ENCODE measurements at regions not wholly inside any gene's neighbourhood (a gene's known extent, or its start where the extent isn't known, plus 50 kb on each side); places are given as distances from the start of the nearest gene placed in this dataset.

DNA sequence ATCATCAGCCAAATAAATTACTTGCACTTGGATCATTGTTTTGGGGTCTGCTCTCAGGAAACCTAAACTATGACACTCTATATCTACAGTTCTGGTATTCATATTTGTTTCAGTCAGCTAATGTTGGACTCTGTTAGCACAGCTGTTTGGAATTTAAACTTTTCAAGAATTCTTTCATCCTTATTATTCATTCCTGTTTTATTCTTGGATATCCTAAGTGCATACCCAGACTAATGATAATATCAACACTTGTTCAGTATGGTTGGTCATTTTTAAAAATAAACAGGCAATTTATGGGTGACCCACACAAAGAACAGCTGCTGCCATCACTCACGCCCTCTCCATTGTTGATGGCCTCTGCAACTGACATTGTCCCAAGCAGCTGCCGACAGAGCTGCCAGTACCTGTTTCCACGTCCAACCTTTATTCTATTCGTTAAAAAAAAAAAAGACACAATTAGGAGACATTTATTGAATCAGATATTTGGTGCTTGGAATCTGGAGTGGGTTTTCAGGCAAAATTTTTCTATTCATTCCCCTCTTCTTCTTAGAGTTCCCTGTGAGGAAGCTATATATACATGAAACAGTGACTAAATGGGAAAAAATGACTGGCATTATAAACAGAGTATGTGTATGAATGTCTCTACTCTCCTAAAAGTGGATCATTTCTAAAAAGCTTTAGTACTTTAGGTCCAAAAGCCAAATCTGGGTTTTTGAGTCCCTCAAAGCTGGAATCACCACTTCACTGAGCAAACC is 252.1 kb upstream of the NAV3 start:
- Mint-ChIP-seq H3K27me3 (no peaks in the 10 kb centered on the region), H3K36me3 (ENCODE audit: insufficient read depth) (no peaks in the 10 kb centered on the region), H3K9me3 (peaks cover 16% of the 10 kb centered on the region), H3K27ac (ENCODE audit: low read depth) (no peak overlapping the region), H3K4me1 (no peaks in the 10 kb centered on the region), H3K4me3 (no peak overlapping the region)
- DNase-seq (ENCODE audit: low spot score in 2 of 2) (no peak), ATAC-seq (replicated peaks; ENCODE audit: extremely low read depth, poor library complexity, severe bottlenecking) (no peak)

DNA sequence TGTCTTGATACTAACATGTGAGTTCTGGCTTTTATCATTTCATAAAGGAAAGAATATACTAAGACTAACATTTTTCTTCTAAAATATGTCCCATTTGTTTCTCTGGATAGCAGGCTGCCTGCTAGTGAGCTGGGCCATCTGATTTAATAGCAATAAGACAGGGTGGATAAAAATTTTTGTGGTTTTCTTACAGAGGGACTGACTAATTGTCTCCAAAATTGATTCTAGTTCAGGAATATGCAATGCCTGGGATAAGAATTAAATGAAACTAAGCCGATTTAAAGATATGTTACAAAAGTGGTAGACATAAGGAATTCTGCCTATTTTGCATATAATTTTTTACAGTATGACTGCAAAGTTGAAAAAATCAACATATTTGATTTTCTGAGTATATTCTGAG is 252.9 kb upstream of the NAV3 start:
- ATAC-seq (replicated peaks; ENCODE audit: extremely low read depth, poor library complexity, severe bottlenecking) (no peak), DNase-seq (ENCODE audit: low spot score in 2 of 2) (no peak)
- Mint-ChIP-seq H3K27ac (ENCODE audit: low read depth) (no peak overlapping the region), H3K4me3 (no peak overlapping the region), H3K36me3 (ENCODE audit: insufficient read depth) (no peaks in the 10 kb centered on the region), H3K4me1 (no peaks in the 10 kb centered on the region), H3K27me3 (no peaks in the 10 kb centered on the region), H3K9me3 (peaks cover 19% of the 10 kb centered on the region)

DNA sequence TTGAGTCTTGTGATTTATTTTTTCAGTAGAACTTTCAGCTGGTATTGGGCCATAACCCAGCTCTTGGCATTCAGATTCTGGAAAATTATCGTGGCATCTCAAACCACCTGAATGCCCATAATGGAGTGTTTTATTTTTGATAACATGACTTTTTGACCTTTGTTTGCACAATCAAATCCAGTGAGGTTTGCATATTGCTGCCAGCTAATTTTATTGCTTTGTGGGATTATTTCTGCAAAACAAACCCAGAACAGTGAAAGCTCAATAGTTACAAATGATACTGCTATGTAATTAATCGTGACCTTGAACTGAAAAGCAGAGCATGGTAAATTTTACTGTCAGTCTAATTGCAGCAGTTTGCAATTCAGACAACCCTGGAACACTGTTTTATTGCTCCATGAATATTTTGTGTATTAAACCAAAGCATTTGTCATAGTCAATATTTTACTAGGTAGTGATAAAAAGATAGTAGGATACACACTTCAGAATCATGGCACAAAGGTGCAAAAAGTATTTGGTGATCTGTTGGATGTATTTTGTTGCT is 255.2 kb upstream of the NAV3 start:
- H3K27me3 Mint-ChIP-seq = no peaks in the 10 kb centered on the region
- no peaks in the 10 kb centered on the region for H3K4me1 Mint-ChIP-seq
- ATAC-seq (replicated peaks; ENCODE audit: extremely low read depth, poor library complexity, severe bottlenecking) (no peak), DNase-seq (ENCODE audit: low spot score in 2 of 2) (no peak)
- no peak overlapping the region for H3K4me3 Mint-ChIP-seq
- no peaks in the 10 kb centered on the region for H3K36me3 Mint-ChIP-seq (ENCODE audit: insufficient read depth)
- peaks cover 23% of the 10 kb centered on the region for H3K9me3 Mint-ChIP-seq
- H3K27ac Mint-ChIP-seq (ENCODE audit: low read depth) = no peak overlapping the region

DNA sequence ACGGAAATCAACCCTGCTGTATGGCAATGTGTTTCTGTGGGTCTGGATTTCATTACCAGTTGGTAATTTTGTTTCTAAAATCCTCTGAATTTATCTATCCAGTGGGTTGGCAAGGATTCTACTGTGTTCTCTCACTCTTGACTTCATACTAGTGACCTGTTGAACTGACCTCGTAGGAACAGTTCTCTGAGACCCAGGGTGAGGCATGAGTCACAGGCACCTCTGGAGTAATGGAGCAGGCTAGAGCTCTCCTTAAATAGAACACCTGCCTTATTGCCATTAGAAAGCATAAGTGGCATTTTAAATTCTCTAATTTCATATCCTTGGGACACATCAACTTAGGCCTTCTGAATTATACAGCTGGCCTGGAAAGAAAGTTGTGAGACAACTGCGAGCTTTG is 258.3 kb upstream of the NAV3 start:
- ATAC-seq (replicated peaks; ENCODE audit: extremely low read depth, poor library complexity, severe bottlenecking) = no peak
- Mint-ChIP-seq H3K9me3 (peaks cover 17% of the 10 kb centered on the region), H3K4me1 (no peaks in the 10 kb centered on the region), H3K36me3 (ENCODE audit: insufficient read depth) (no peaks in the 10 kb centered on the region), H3K4me3 (no peak overlapping the region), H3K27me3 (no peaks in the 10 kb centered on the region), H3K27ac (ENCODE audit: low read depth) (no peak overlapping the region)
- no peak for DNase-seq (ENCODE audit: low spot score in 2 of 2)

DNA sequence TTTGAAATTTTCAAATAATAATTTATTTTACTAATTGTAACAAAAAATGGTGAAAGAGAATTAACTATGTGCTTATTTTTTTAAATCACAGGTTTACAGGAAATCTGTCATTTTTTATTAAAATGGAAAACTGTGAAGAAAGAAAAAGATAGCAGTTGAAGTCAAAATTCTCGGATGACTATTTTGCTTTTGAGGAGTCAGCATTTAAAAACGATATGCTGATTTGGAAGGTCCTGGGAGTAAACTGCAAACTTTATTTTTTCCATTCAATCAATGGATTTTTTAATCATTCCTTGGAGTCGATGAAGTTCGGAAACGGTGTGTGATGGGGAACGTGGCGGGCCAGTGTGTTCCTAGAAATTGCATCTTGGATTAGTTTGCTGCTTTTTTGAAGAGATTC is 258.9 kb upstream of the NAV3 start:
- ATAC-seq (replicated peaks; ENCODE audit: extremely low read depth, poor library complexity, severe bottlenecking) (no peak), DNase-seq (ENCODE audit: low spot score in 2 of 2) (no peak)
- Mint-ChIP-seq H3K27ac (ENCODE audit: low read depth) (no peak overlapping the region), H3K4me1 (no peaks in the 10 kb centered on the region), H3K36me3 (ENCODE audit: insufficient read depth) (no peaks in the 10 kb centered on the region), H3K4me3 (no peak overlapping the region), H3K27me3 (no peaks in the 10 kb centered on the region), H3K9me3 (peaks cover 17% of the 10 kb centered on the region)

DNA sequence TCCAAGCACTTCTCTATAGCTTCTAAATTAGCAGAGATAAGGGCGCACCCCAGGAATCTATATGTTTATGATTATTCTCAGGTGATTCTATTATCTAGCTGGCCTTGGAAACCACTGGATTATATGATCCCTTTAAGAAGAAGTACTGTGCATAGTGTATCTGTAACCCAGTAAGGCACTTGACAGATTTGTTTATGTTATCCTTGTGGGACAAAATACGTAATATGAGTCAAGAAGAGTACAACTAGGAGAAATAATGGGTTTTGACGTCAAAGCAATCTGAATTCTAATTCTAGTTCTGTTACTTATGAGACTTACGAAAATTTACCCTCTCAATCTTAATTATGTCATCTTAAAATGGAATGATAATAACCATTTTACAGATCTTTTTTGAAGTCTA is 259.6 kb upstream of the NAV3 start:
- H3K4me3 Mint-ChIP-seq = no peak overlapping the region
- DNase-seq (ENCODE audit: low spot score in 2 of 2) (no peak), ATAC-seq (replicated peaks; ENCODE audit: extremely low read depth, poor library complexity, severe bottlenecking) (no peak)
- H3K4me1 Mint-ChIP-seq = no peaks in the 10 kb centered on the region
- H3K27ac Mint-ChIP-seq (ENCODE audit: low read depth) = no peak overlapping the region
- no peaks in the 10 kb centered on the region for H3K36me3 Mint-ChIP-seq (ENCODE audit: insufficient read depth)
- H3K9me3 Mint-ChIP-seq = peaks cover 17% of the 10 kb centered on the region
- no peaks in the 10 kb centered on the region for H3K27me3 Mint-ChIP-seq

DNA sequence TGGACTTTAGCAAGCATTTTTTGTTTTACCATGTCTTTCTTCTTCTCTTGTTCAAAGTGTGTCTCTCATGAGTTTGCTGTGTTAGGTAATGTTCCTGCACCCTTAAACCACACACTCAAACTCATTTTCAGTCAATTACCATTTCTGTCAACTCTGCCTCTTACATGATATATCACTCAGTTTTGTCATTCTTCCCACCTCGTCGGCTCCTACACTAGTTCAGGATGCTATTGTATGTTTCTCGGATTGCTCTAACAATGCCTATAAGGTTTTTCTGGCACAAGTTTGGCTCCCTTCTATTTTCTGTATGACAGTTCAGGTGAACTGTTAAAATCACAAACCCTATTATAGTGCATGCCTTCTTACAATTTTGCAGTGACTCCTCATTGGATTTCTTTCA is 260.8 kb upstream of the NAV3 start:
- no peak for DNase-seq (ENCODE audit: low spot score in 2 of 2)
- H3K36me3 Mint-ChIP-seq (ENCODE audit: insufficient read depth) = no peaks in the 10 kb centered on the region

DNA sequence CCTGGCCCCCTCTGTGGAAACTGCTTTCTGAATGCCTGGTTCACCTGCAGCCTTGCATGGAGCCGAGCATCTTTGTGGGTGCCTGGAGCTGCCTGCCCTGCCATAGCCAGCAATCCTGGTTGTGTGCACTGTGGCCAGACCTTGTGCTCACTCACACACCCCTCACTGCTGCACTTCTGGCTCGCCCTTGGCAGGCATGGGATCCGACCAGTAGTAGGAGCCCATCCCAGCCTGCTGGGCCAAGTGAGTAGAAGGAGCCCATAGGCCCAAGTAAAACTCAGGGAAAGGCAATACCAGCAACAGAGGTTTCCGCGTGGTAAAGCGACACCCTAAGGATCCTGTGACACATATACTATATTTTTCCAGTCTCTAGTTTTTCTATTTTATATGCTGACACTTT is 270.0 kb upstream of the NAV3 start:
- no peak overlapping the region for H3K27ac Mint-ChIP-seq (ENCODE audit: low read depth)
- H3K4me1 Mint-ChIP-seq = no peaks in the 10 kb centered on the region
- H3K27me3 Mint-ChIP-seq = no peaks in the 10 kb centered on the region
- no peak overlapping the region for H3K4me3 Mint-ChIP-seq
- DNase-seq (ENCODE audit: low spot score in 2 of 2) = no peak
- H3K9me3 Mint-ChIP-seq = peaks cover 14% of the 10 kb centered on the region
- no peaks in the 10 kb centered on the region for H3K36me3 Mint-ChIP-seq (ENCODE audit: insufficient read depth)
- no peak for ATAC-seq (replicated peaks; ENCODE audit: extremely low read depth, poor library complexity, severe bottlenecking)

More for the DNA sequence above, 260.8 kb upstream of the NAV3 start:
- H3K27me3 Mint-ChIP-seq = no peaks in the 10 kb centered on the region
- no peaks in the 10 kb centered on the region for H3K4me1 Mint-ChIP-seq
- H3K9me3 Mint-ChIP-seq = peaks cover 20% of the 10 kb centered on the region
- no peak for ATAC-seq (replicated peaks; ENCODE audit: extremely low read depth, poor library complexity, severe bottlenecking)
- no peak overlapping the region for H3K4me3 Mint-ChIP-seq
- H3K27ac Mint-ChIP-seq (ENCODE audit: low read depth) = no peak overlapping the region

DNA sequence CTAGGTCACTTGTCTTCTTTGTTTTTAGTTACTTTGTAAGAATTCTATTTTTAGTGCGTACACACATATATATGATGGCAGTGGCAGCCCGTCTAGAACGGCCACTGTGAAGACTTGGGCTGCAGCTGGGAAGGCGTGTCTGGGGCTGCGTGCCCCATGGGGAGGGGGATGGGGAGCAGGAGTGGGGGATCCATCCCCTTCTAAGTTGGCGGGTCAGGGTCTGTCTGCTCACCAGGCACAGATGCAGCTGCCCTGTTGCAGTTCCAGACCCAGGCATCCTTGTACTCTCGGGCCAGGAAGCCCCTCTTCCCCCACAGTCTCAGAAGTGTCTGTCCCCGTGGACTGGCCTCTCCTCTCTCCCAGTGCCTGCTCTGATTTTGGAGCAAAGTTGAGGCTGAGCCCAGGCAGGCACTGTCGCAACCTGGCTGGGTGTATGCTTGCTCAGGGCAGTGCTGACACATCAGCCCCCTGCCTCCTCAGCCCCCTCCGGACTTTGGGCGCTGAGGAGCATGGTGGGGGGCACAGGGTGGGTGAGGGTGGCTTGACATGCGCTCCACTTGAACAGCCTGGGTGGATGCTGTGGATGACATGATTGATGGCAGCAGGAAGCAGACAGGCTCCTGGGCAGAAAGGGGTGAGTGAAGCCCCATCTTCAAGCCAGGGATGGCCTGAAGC is 271.2 kb upstream of the NAV3 start:
- Mint-ChIP-seq H3K4me3 (no peak overlapping the region), H3K4me1 (no peaks in the 10 kb centered on the region), H3K27me3 (no peaks in the 10 kb centered on the region), H3K27ac (ENCODE audit: low read depth) (no peak overlapping the region), H3K9me3 (peaks cover 7% of the 10 kb centered on the region), H3K36me3 (ENCODE audit: insufficient read depth) (no peaks in the 10 kb centered on the region)
- ATAC-seq (replicated peaks; ENCODE audit: extremely low read depth, poor library complexity, severe bottlenecking) (no peak), DNase-seq (ENCODE audit: low spot score in 2 of 2) (no peak)

DNA sequence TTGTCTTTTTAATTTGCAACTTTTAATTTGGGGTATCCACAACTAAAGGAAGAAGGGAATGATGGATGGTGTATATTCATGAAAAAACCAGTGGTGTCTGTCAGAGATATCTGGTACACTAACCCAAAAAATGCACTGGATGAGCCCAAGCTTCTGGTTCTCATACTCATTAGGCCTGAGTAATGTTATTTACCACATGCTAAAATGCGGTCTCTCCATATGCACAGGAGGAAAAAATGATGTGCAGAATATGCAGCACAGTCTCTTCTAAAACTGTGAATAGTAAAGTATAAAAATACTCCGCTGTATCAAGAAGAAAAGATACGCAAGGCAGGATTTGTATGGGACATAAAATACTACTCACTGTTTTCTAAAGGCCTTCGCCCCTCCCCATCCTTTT is 275.6 kb upstream of the NAV3 start:
- Mint-ChIP-seq H3K4me3 (no peak overlapping the region), H3K36me3 (ENCODE audit: insufficient read depth) (no peaks in the 10 kb centered on the region), H3K27me3 (no peaks in the 10 kb centered on the region), H3K4me1 (no peaks in the 10 kb centered on the region), H3K27ac (ENCODE audit: low read depth) (no peak overlapping the region), H3K9me3 (peaks cover 4% of the 10 kb centered on the region)
- no peak for ATAC-seq (replicated peaks; ENCODE audit: extremely low read depth, poor library complexity, severe bottlenecking)
- DNase-seq (ENCODE audit: low spot score in 2 of 2) = no peak

DNA sequence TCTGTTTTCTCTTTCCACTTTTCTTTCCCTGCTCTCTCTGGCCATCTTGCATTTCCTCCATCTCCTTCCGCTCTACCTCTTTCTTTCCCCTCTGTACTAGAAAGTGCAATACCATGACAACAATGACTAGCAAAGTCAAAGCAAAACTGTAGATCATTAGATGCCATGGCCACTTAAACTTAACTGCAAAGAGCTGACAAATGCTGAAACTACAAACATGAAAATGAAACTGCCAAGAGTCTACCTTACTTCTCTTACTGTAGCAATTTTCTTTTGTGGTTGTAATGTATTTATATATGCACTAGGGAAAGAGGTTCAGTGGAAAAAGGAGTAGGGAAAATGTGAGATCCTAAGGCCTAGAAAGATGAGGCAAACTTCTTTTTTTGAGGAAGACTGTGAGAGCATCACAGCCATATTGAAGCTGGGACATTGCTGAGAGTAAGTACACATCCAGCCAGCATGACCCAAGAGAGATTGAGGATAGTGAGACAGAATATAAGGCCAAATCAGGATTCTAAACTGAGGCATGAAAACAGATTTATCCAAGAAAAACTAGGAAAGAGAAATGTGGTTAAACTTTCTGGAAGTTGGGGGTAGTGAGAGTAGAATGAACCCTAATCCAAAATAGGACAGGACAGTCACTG is 276.6 kb upstream of the NAV3 start:
- Mint-ChIP-seq H3K9me3 (peaks cover 7% of the 10 kb centered on the region), H3K27me3 (no peaks in the 10 kb centered on the region), H3K4me1 (no peaks in the 10 kb centered on the region), H3K36me3 (ENCODE audit: insufficient read depth) (no peaks in the 10 kb centered on the region), H3K27ac (ENCODE audit: low read depth) (no peak overlapping the region), H3K4me3 (no peak overlapping the region)
- ATAC-seq (replicated peaks; ENCODE audit: extremely low read depth, poor library complexity, severe bottlenecking) (no peak), DNase-seq (ENCODE audit: low spot score in 2 of 2) (no peak)

DNA sequence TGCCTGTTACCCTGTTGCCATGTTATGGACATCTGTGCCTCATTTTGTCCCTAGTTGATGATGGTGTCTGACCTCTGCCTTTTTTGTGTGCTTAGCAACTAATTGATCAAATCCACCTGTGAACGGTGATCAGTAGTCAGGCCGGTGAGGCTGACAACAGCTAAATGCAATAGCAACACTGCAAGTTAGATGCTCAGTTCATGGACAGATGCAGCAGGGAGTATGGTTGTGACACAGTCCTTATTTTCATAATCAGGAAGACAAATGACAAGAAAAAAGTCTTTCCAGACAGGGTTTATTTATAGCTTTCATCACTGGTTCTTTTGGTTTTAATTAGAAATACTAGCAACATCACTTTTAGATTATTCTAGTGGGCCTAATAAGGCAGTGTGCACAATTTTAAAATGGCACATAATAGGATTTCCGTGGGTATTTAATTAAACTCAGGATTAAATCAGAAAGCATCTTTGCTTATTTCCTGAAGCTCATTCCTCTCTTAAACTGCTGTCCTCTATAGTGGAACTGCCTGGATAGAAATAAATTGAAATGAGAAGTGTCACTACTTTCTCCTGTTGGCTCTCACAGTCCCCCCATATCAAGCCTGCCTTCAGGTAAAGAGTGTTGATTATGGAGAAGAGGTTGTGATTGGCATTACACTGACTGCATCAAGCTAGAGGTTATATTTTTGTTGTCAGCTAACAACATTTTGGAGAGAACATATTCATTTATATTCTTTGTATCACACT is 281.1 kb upstream of the NAV3 start:
- peaks cover 1% of the 10 kb centered on the region for H3K36me3 Mint-ChIP-seq (ENCODE audit: insufficient read depth)
- no peak overlapping the region for H3K27ac Mint-ChIP-seq (ENCODE audit: low read depth)
- ATAC-seq (replicated peaks; ENCODE audit: extremely low read depth, poor library complexity, severe bottlenecking) (no peak), DNase-seq (ENCODE audit: low spot score in 2 of 2) (no peak)
- peaks cover 8% of the 10 kb centered on the region for H3K9me3 Mint-ChIP-seq
- no peaks in the 10 kb centered on the region for H3K4me1 Mint-ChIP-seq
- no peaks in the 10 kb centered on the region for H3K27me3 Mint-ChIP-seq
- H3K4me3 Mint-ChIP-seq = no peak overlapping the region
